Cerebellar cortex (tissue), 1 donor: ENCODE measurements at regions not wholly inside any gene's neighbourhood (a gene's known extent, or its start where the extent isn't known, plus 50 kb on each side); places are given as distances from the start of the nearest gene placed in this dataset.
"Not testable (repeated sequence)": the region's sequence is repeated elsewhere in the genome, so short reads cannot be mapped to it uniquely, and the experiment has no call there.

Experiments
- DNase-seq: peaks from one replicate; pipeline ENCODE4 v3.0.0-alpha.2; 2015; ENCODE audit warnings: low spot score

- no peak for DNase-seq
These were observed 327.0 kb downstream of the NR4A2 start for GRCh38 chr2:156005531-156005930.

- DNase-seq, result no peak
These were observed 328.1 kb downstream of the NR4A2 start for GRCh38 chr2:156004459-156004858.

- no peak for DNase-seq
These were observed 328.7 kb downstream of the NR4A2 start for GRCh38 chr2:156003780-156004179.

- no peak for DNase-seq
These were observed 330.7 kb downstream of the NR4A2 start for GRCh38 chr2:156001851-156002250.

- no peak for DNase-seq
These were observed 335.0 kb downstream of the NR4A2 start for GRCh38 chr2:155997538-155997937.

- DNase-seq, result no peak
These were observed 338.2 kb downstream of the NR4A2 start for GRCh38 chr2:155994315-155994714.

- no peak for DNase-seq
These were observed 348.7 kb downstream of the NR4A2 start for GRCh38 chr2:155983845-155984244.

- DNase-seq, result no peak
These were observed 350.4 kb downstream of the NR4A2 start for GRCh38 chr2:155982135-155982534.

- no peak for DNase-seq
These were observed 351.5 kb downstream of the NR4A2 start for GRCh38 chr2:155980941-155981560.

- DNase-seq, result no peak
These were observed 356.8 kb downstream of the NR4A2 start for GRCh38 chr2:155975734-155976133.

GRCh38 chr2:155972916-155973315 lies 359.6 kb downstream of the NR4A2 start:
- DNase-seq, result no peak

GRCh38 chr2:155966064-155966471 lies 366.5 kb downstream of the NR4A2 start:
- DNase-seq, result not testable (repeated sequence)

GRCh38 chr2:155965415-155966063 lies 367.0 kb downstream of the NR4A2 start:
- DNase-seq, result no peak

- DNase-seq, result no peak
These were observed 370.9 kb downstream of the NR4A2 start for GRCh38 chr2:155961641-155962040.

GRCh38 chr2:155958834-155959233 lies 373.7 kb downstream of the NR4A2 start:
- DNase-seq, result no peak

- no peak for DNase-seq
These were observed 385.5 kb downstream of the NR4A2 start for GRCh38 chr2:155947069-155947468.

GRCh38 chr2:155944218-155944617 lies 388.3 kb downstream of the NR4A2 start:
- DNase-seq, result no peak

- DNase-seq, result no peak
These were observed 402.2 kb downstream of the NR4A2 start for GRCh38 chr2:155930312-155930711.

- no peak for DNase-seq
These were observed 415.1 kb downstream of the NR4A2 start for GRCh38 chr2:155917380-155917779.

GRCh38 chr2:155913356-155913755 lies 419.2 kb downstream of the NR4A2 start:
- no peak for DNase-seq

GRCh38 chr2:155908567-155908966 lies 424.0 kb downstream of the NR4A2 start:
- DNase-seq, result no peak

GRCh38 chr2:155907211-155907610 lies 425.3 kb downstream of the NR4A2 start:
- no peak for DNase-seq

GRCh38 chr2:155905657-155906056 lies 426.9 kb downstream of the NR4A2 start:
- DNase-seq, result no peak

- DNase-seq, result no peak
These were observed 427.8 kb downstream of the NR4A2 start for GRCh38 chr2:155904720-155905119.
